ENCODE measurements at regions not wholly inside any gene's neighbourhood (a gene's known extent, or its start where the extent isn't known, plus 50 kb on each side); places are given as distances from the start of the nearest gene placed in this dataset.
"Not testable (repeated sequence)": the region's sequence is repeated elsewhere in the genome, so short reads cannot be mapped to it uniquely, and the experiment has no call there.

GRCh38 chr1:64318428-64318827, 115.0 kb downstream of the UBE2U start:
- ChIA-PET CTCF (no interaction called here), POLR2A (no interaction called here)

GRCh38 chr1:64320007-64320406, 116.6 kb downstream of the UBE2U start:
- ChIA-PET CTCF (no interaction called here), POLR2A (no interaction called here)

- POLR2A ChIA-PET = no interaction called here
- CTCF ChIA-PET = no interaction called here
Observed at GRCh38 chr1:64320470-64320869, 117.0 kb downstream of the UBE2U start.

GRCh38 chr1:64320922-64321614, 117.6 kb downstream of the UBE2U start:
- POLR2A ChIA-PET = no interaction called here
- CTCF ChIA-PET = no interaction called here

- ChIA-PET CTCF (no interaction called here), POLR2A (no interaction called here)
Observed at GRCh38 chr1:64323054-64323453, 119.6 kb downstream of the UBE2U start.

- ChIA-PET CTCF (no interaction called here), POLR2A (no interaction called here)
Observed at GRCh38 chr1:64323882-64324281, 120.5 kb downstream of the UBE2U start.

GRCh38 chr1:64325856-64326255, 122.4 kb downstream of the UBE2U start:
- ChIA-PET CTCF (no interaction called here), POLR2A (no interaction called here)

- CTCF ChIA-PET = no interaction called here
- POLR2A ChIA-PET = no interaction called here
Observed at GRCh38 chr1:64327119-64327518, 123.7 kb downstream of the UBE2U start.

- CTCF ChIA-PET = no interaction called here
- POLR2A ChIA-PET = no interaction called here
Observed at GRCh38 chr1:64328193-64328592, 124.8 kb downstream of the UBE2U start.

- CTCF ChIA-PET = no interaction called here
- POLR2A ChIA-PET = no interaction called here
Observed at GRCh38 chr1:64330839-64331238, 127.4 kb downstream of the UBE2U start.

- CTCF ChIA-PET = no interaction called here
- POLR2A ChIA-PET = no interaction called here
Observed at GRCh38 chr1:64335636-64336035, 132.2 kb downstream of the UBE2U start.

GRCh38 chr1:64337475-64337874, 132.5 kb upstream of the CACHD1 start:
- ChIA-PET POLR2A (no interaction called here), CTCF (no interaction called here)

GRCh38 chr1:64337926-64338325, 132.0 kb upstream of the CACHD1 start:
- POLR2A ChIA-PET = no interaction called here
- CTCF ChIA-PET = no interaction called here

GRCh38 chr1:64340361-64340760, 129.6 kb upstream of the CACHD1 start:
- POLR2A ChIA-PET = no interaction called here
- CTCF ChIA-PET = no interaction called here

GRCh38 chr1:64343105-64343822, 126.7 kb upstream of the CACHD1 start:
- CTCF ChIA-PET = no interaction called here
- POLR2A ChIA-PET = no interaction called here

- CTCF ChIA-PET = no interaction called here
- POLR2A ChIA-PET = no interaction called here
Observed at GRCh38 chr1:64343823-64344190, 126.1 kb upstream of the CACHD1 start.

- POLR2A ChIA-PET = no interaction called here
- CTCF ChIA-PET = no interaction called here
Observed at GRCh38 chr1:64348270-64348960, 121.5 kb upstream of the CACHD1 start.

- CTCF ChIA-PET = no interaction called here
- POLR2A ChIA-PET = no interaction called here
Observed at GRCh38 chr1:64348961-64349648, 120.8 kb upstream of the CACHD1 start.

GRCh38 chr1:64355534-64355933, 114.4 kb upstream of the CACHD1 start:
- POLR2A ChIA-PET, CTCF ChIA-PET: not testable (repeated sequence)

- ChIA-PET CTCF (no interaction called here), POLR2A (no interaction called here)
Observed at GRCh38 chr1:64356636-64357256, 113.2 kb upstream of the CACHD1 start.

- ChIA-PET CTCF (no interaction called here), POLR2A (no interaction called here)
Observed at GRCh38 chr1:64357422-64357821, 112.5 kb upstream of the CACHD1 start.

All from activated CD8-positive, alpha-beta memory T cell treated with anti-CD3 and anti-CD28 coated beads for 36 hours (primary cell).